ENCODE measurements at regions not wholly inside any gene's neighbourhood (a gene's known extent, or its start where the extent isn't known, plus 50 kb on each side); places are given as distances from the start of the nearest gene placed in this dataset.
"Not testable (repeated sequence)": the region's sequence is repeated elsewhere in the genome, so short reads cannot be mapped to it uniquely, and the experiment has no call there.

- no peak for DNase-seq
Observed at GRCh38 chr18:39299152-39299551, 1733.6 kb upstream of the CELF4 start.

- DNase-seq = no peak
Observed at GRCh38 chr18:39297225-39297624, 1731.6 kb upstream of the CELF4 start.

GRCh38 chr18:39296293-39296888, 1730.8 kb upstream of the CELF4 start:
- no peak for DNase-seq

GRCh38 chr18:39276764-39277163, 1711.2 kb upstream of the CELF4 start:
- no peak for DNase-seq

GRCh38 chr18:39274535-39274934, 1708.9 kb upstream of the CELF4 start:
- DNase-seq = no peak

- DNase-seq = no peak
Observed at GRCh38 chr18:39272230-39272629, 1706.6 kb upstream of the CELF4 start.

GRCh38 chr18:39271654-39272053, 1706.1 kb upstream of the CELF4 start:
- no peak for DNase-seq

GRCh38 chr18:39260565-39260964, 1695.0 kb upstream of the CELF4 start:
- no peak for DNase-seq

GRCh38 chr18:39259736-39260135, 1694.1 kb upstream of the CELF4 start:
- no peak for DNase-seq

GRCh38 chr18:39244242-39244641, 1678.6 kb upstream of the CELF4 start:
- DNase-seq = no peak

- DNase-seq = no peak
Observed at GRCh38 chr18:39241534-39241933, 1675.9 kb upstream of the CELF4 start.

GRCh38 chr18:39238981-39239660, 1673.5 kb upstream of the CELF4 start:
- no peak for DNase-seq

GRCh38 chr18:39235118-39235719, 1669.6 kb upstream of the CELF4 start:
- DNase-seq = no peak

- no peak for DNase-seq
Observed at GRCh38 chr18:39232937-39233336, 1667.3 kb upstream of the CELF4 start.

- no peak for DNase-seq
Observed at GRCh38 chr18:39232490-39232889, 1666.9 kb upstream of the CELF4 start.

- DNase-seq = no peak
Observed at GRCh38 chr18:39230086-39230803, 1664.6 kb upstream of the CELF4 start.

- not testable (repeated sequence) for DNase-seq
Observed at GRCh38 chr18:39227769-39228168, 1662.2 kb upstream of the CELF4 start.

GRCh38 chr18:39225373-39225772, 1659.8 kb upstream of the CELF4 start:
- no peak for DNase-seq

GRCh38 chr18:39223283-39223682, 1657.7 kb upstream of the CELF4 start:
- no peak for DNase-seq

GRCh38 chr18:39215920-39216319, 1650.3 kb upstream of the CELF4 start:
- no peak for DNase-seq

- no peak for DNase-seq
Observed at GRCh38 chr18:39211461-39211860, 1645.9 kb upstream of the CELF4 start.

GRCh38 chr18:39209173-39209572, 1643.6 kb upstream of the CELF4 start:
- DNase-seq = no peak

- no peak for DNase-seq
Observed at GRCh38 chr18:39208729-39209128, 1643.1 kb upstream of the CELF4 start.

GRCh38 chr18:39208190-39208589, 1642.6 kb upstream of the CELF4 start:
- no peak for DNase-seq

All from inflammatory macrophage treated with lipopolysaccharide for 1 hour (primary cell).